Neutrophil (primary cell): ENCODE measurements at regions not wholly inside any gene's neighbourhood (a gene's known extent, or its start where the extent isn't known, plus 50 kb on each side); places are given as distances from the start of the nearest gene placed in this dataset.

Experiments used
- H3K27ac ChIP-seq: fragments of 200-600 bp; sonication (generic); 2 replicates; pipeline ENCODE4 v1.5.1; 2016; ENCODE audit warnings: mild to moderate bottlenecking, moderate library complexity
- H3K27me3 ChIP-seq: fragments of 200-600 bp; sonication (generic); 2 replicates; pipeline ENCODE4 v1.6.0; 2016; ENCODE audit warnings: mild to moderate bottlenecking
- H3K36me3 ChIP-seq: fragments of 200-600 bp; sonication (generic); 2 replicates; pipeline ENCODE4 v1.5.1; 2017
- H3K4me1 ChIP-seq, 2 experiments: fragments of 200-600 bp in 1 of 2; sonication (generic) in 1 of 2; 1 replicate in 1 of 2; 2 replicates in 1 of 2; pipeline versions ENCODE4 v1.5.1 to v1.6.1; 2013 to 2016; ENCODE audit warnings: low read depth in 1 of 2, low read length in 1 of 2, mild to moderate bottlenecking in 1 of 2, moderate library complexity in 1 of 2; ENCODE audit not compliant: control insufficient read depth in 1 of 2, insufficient read depth in 1 of 2
- H3K4me3 ChIP-seq, 2 experiments: fragments of 200-600 bp in 1 of 2; sonication (generic) in 1 of 2; 1 replicate in 1 of 2; 2 replicates in 1 of 2; pipeline ENCODE4 v1.5.1; 2013 to 2016; ENCODE audit warnings: low read depth in 1 of 2, low read length in 1 of 2, mild to moderate bottlenecking in 1 of 2, moderate library complexity in 1 of 2
- H3K9me3 ChIP-seq: fragments of 200-600 bp; sonication (generic); 2 replicates; pipeline ENCODE4 v1.5.1; 2016
- CTCF ChIP-seq: fragments of 200-600 bp; sonication (generic); IDR thresholded peaks from 2 replicates; pipeline ENCODE4 v1.5.1; 2016; ENCODE audit warnings: antibody characterized with exemption

GRCh38 chr4:123480706-123481418 is 84.3 kb downstream of the SPRY1 start:
- H3K36me3 ChIP-seq, result no peaks in the 10 kb centered on the region
- H3K27ac ChIP-seq, result no peak overlapping the region
- H3K4me3 ChIP-seq, result no peak overlapping the region
- no peaks in the 10 kb centered on the region for H3K9me3 ChIP-seq
- no peak for TF ChIP-seq CTCF
- H3K27me3 ChIP-seq, result no peaks in the 10 kb centered on the region
- H3K4me1 ChIP-seq, result peaks cover 27 to 30% of the 10 kb centered on the region in 2 experiments

- TF ChIP-seq CTCF, result no peak
- Histone ChIP-seq H3K36me3 (no peaks in the 10 kb centered on the region), H3K4me3 (no peak overlapping the region), H3K27me3 (no peaks in the 10 kb centered on the region), H3K9me3 (no peaks in the 10 kb centered on the region), H3K27ac (no peak overlapping the region), H3K4me1 (peaks cover 27 to 30% of the 10 kb centered on the region in 2 experiments)
Observed at GRCh38 chr4:123481717-123482116, 85.1 kb downstream of the SPRY1 start.

- Histone ChIP-seq H3K9me3 (no peaks in the 10 kb centered on the region), H3K4me3 (no peak overlapping the region), H3K36me3 (no peaks in the 10 kb centered on the region), H3K27ac (no peak overlapping the region), H3K4me1 (peaks cover 7 to 11% of the 10 kb centered on the region in 2 experiments), H3K27me3 (no peaks in the 10 kb centered on the region)
- TF ChIP-seq CTCF, result no peak
Observed at GRCh38 chr4:123484291-123484926, 87.8 kb downstream of the SPRY1 start.

GRCh38 chr4:123485601-123486000 is 89.0 kb downstream of the SPRY1 start:
- Histone ChIP-seq H3K4me1 (peaks cover 4% of the 10 kb centered on the region in 2 experiments), H3K9me3 (no peaks in the 10 kb centered on the region), H3K36me3 (no peaks in the 10 kb centered on the region), H3K4me3 (no peak overlapping the region), H3K27ac (no peak overlapping the region), H3K27me3 (no peaks in the 10 kb centered on the region)
- no peak for TF ChIP-seq CTCF

GRCh38 chr4:123488916-123489315 is 92.3 kb downstream of the SPRY1 start:
- peaks cover 4% of the 10 kb centered on the region in 2 experiments for H3K4me1 ChIP-seq
- H3K27ac ChIP-seq, result no peak overlapping the region
- H3K27me3 ChIP-seq, result no peaks in the 10 kb centered on the region
- no peak for TF ChIP-seq CTCF
- H3K4me3 ChIP-seq, result no peak overlapping the region
- H3K9me3 ChIP-seq, result no peaks in the 10 kb centered on the region
- H3K36me3 ChIP-seq, result no peaks in the 10 kb centered on the region
